ENCODE measurements at regions not wholly inside any gene's neighbourhood (a gene's known extent, or its start where the extent isn't known, plus 50 kb on each side); places are given as distances from the start of the nearest gene placed in this dataset.

GRCh38 chr18:45151645-45152044 lies 463.6 kb upstream of the SLC14A2 start:
- H3K27ac ChIP-seq, result no peak overlapping the region
- H3K36me3 ChIP-seq, result no peaks in the 10 kb centered on the region
- ATAC-seq, result no peak
- intact Hi-C loops (cut with DNase I; ENCODE audit: low total_unique reads), result no loop called here
- no peak for DNase-seq
- TF ChIP-seq, protein P1, sequence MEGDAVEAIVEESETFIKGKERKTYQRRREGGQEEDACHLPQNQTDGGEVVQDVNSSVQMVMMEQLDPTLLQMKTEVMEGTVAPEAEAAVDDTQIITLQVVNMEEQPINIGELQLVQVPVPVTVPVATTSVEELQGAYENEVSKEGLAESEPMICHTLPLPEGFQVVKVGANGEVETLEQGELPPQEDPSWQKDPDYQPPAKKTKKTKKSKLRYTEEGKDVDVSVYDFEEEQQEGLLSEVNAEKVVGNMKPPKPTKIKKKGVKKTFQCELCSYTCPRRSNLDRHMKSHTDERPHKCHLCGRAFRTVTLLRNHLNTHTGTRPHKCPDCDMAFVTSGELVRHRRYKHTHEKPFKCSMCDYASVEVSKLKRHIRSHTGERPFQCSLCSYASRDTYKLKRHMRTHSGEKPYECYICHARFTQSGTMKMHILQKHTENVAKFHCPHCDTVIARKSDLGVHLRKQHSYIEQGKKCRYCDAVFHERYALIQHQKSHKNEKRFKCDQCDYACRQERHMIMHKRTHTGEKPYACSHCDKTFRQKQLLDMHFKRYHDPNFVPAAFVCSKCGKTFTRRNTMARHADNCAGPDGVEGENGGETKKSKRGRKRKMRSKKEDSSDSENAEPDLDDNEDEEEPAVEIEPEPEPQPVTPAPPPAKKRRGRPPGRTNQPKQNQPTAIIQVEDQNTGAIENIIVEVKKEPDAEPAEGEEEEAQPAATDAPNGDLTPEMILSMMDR (IDR thresholded peaks at IDR 0.05 in 4 of 5, conservative IDR thresholded peaks at IDR 0.05 in 1 of 5), result no peak
- TF ChIP-seq POLR2A (IDR thresholded peaks at IDR 0.05), result no peak
- no peak overlapping the region for H3K4me3 ChIP-seq
- H3K9me3 ChIP-seq, result no peaks in the 10 kb centered on the region
- in situ Hi-C loops (cut with MboI; ENCODE audit: low sequenced_read_pairs in 4 of 4), result no loop called here
- peaks cover 9 to 14% of the 10 kb centered on the region in 2 donors for H3K4me1 ChIP-seq
- no peaks in the 10 kb centered on the region for H3K27me3 ChIP-seq

GRCh38 chr18:45155526-45155925 lies 459.8 kb upstream of the SLC14A2 start:
- no peak for TF ChIP-seq POLR2A (IDR thresholded peaks at IDR 0.05)
- TF ChIP-seq, protein P1 (IDR thresholded peaks at IDR 0.05 in 4 of 5, conservative IDR thresholded peaks at IDR 0.05 in 1 of 5), result no peak

GRCh38 chr18:45156946-45157345 lies 458.3 kb upstream of the SLC14A2 start:
- TF ChIP-seq POLR2A (IDR thresholded peaks at IDR 0.05), result no peak
- TF ChIP-seq, protein P1 (IDR thresholded peaks at IDR 0.05 in 4 of 5, conservative IDR thresholded peaks at IDR 0.05 in 1 of 5), result no peak
- no peak for ATAC-seq

More at GRCh38 chr18:45155526-45155925, 459.8 kb upstream of the SLC14A2 start:
- intact Hi-C loops (cut with DNase I; ENCODE audit: low total_unique reads) (no loop called here), in situ Hi-C loops (cut with MboI; ENCODE audit: low sequenced_read_pairs in 4 of 4) (no loop called here)
- ATAC-seq (no peak), DNase-seq (no peak)
- H3K27me3 ChIP-seq, result no peaks in the 10 kb centered on the region
- no peak overlapping the region for H3K4me3 ChIP-seq
- peaks cover 0 to 8% of the 10 kb centered on the region in 2 donors for H3K4me1 ChIP-seq
- H3K36me3 ChIP-seq, result no peaks in the 10 kb centered on the region
- no peaks in the 10 kb centered on the region for H3K9me3 ChIP-seq
- no peak overlapping the region for H3K27ac ChIP-seq

GRCh38 chr18:45157576-45157975 lies 457.7 kb upstream of the SLC14A2 start:
- Histone ChIP-seq H3K4me1 (no peaks in the 10 kb centered on the region), H3K9me3 (no peaks in the 10 kb centered on the region), H3K27ac (no peak overlapping the region), H3K4me3 (no peak overlapping the region), H3K36me3 (no peaks in the 10 kb centered on the region), H3K27me3 (no peaks in the 10 kb centered on the region)
- intact Hi-C loops (cut with DNase I; ENCODE audit: low total_unique reads) (no loop called here), in situ Hi-C loops (cut with MboI; ENCODE audit: low sequenced_read_pairs in 4 of 4) (no loop called here)
- no peak for TF ChIP-seq POLR2A (IDR thresholded peaks at IDR 0.05)
- TF ChIP-seq, protein P1 (IDR thresholded peaks at IDR 0.05 in 4 of 5, conservative IDR thresholded peaks at IDR 0.05 in 1 of 5), result no peak
- ATAC-seq (no peak), DNase-seq (no peak)

More at GRCh38 chr18:45156946-45157345, 458.3 kb upstream of the SLC14A2 start:
- Histone ChIP-seq H3K27me3 (no peaks in the 10 kb centered on the region), H3K4me1 (no peaks in the 10 kb centered on the region), H3K9me3 (no peaks in the 10 kb centered on the region), H3K27ac (no peak overlapping the region), H3K36me3 (no peaks in the 10 kb centered on the region), H3K4me3 (no peak overlapping the region)
- no peak for DNase-seq
- intact Hi-C loops (cut with DNase I; ENCODE audit: low total_unique reads) (no loop called here), in situ Hi-C loops (cut with MboI; ENCODE audit: low sequenced_read_pairs in 4 of 4) (no loop called here)

DNA sequence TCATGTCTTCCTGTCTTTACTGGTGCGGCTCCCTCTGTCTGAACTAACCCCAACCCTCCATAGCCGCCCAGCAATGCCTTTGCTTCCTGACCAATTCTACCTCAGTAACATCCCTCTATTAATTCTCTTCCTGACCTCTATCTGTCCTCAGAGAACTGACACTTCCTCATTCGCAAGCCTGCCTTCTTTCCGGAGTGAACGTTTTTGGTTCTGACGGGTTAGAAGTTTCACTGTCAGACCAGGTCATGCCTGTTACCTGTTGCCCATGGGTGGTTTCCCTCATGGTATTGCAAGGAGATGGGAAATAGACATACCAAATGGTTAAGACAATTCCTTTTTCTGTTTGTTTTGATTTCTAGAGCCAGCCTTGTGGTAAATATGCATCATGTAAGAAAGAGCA lies 453.4 kb upstream of the SLC14A2 start:
- no peaks in the 10 kb centered on the region for H3K9me3 ChIP-seq
- TF ChIP-seq, protein P1 (IDR thresholded peaks at IDR 0.05 in 4 of 5, conservative IDR thresholded peaks at IDR 0.05 in 1 of 5), result no peak
- TF ChIP-seq POLR2A (IDR thresholded peaks at IDR 0.05), result no peak
- H3K27ac ChIP-seq, result no peak overlapping the region
- ATAC-seq (no peak), DNase-seq (no peak)
- H3K27me3 ChIP-seq, result no peaks in the 10 kb centered on the region
- H3K4me3 ChIP-seq, result no peak overlapping the region
- in situ Hi-C loops (cut with MboI; ENCODE audit: low sequenced_read_pairs in 4 of 4) (no loop called here), intact Hi-C loops (cut with DNase I; ENCODE audit: low total_unique reads) (no loop called here)
- peaks cover 4 to 12% of the 10 kb centered on the region in 2 donors for H3K4me1 ChIP-seq
- no peaks in the 10 kb centered on the region for H3K36me3 ChIP-seq
